ENCODE measurements at regions not wholly inside any gene's neighbourhood (a gene's known extent, or its start where the extent isn't known, plus 50 kb on each side); places are given as distances from the start of the nearest gene placed in this dataset.
"Not testable (repeated sequence)": the region's sequence is repeated elsewhere in the genome, so short reads cannot be mapped to it uniquely, and the experiment has no call there.

DNA sequence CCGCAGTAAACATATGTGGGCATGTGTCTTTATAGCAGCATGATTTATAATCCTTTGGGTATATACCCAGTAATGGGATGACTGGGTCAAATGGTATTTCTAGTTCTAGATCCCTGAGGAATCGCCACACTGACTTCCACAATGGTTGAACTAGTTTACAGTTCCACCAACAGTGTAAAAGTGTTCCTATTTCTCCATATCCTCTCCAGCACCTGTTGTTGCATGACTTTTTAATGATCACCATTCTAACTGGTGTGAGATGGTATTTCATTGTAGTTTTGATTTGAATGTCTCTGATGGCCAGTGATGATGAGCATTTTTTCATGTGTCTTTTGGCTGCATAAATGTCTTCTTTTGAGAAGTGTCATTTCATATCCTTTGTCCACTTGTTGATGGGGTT lies 238.6 kb upstream of the ZNF337 start:
- not testable (repeated sequence) for TF ChIP-seq EP300, CTCF, POLR2AphosphoS5, POLR2A (IDR thresholded peaks at IDR 0.05)

Measured in upper lobe of left lung (tissue), 4 donors.